Activated T-helper 9 cell treated with anti-CD3 and anti-CD28 coated beads, Interleukin-2, amount 50 U/mL, for 16 hours (primary cell): ENCODE measurements at regions not wholly inside any gene's neighbourhood (a gene's known extent, or its start where the extent isn't known, plus 50 kb on each side); places are given as distances from the start of the nearest gene placed in this dataset.
"Not testable (repeated sequence)": the region's sequence is repeated elsewhere in the genome, so short reads cannot be mapped to it uniquely, and the experiment has no call there.

ENCODE experiments used
- DNase-seq: peaks from one replicate; pipeline ENCODE4 v3.0.0-alpha.2; 2020; ENCODE audit warnings: low read depth

- DNase-seq = no peak
Observed at GRCh38 chr7:21317966-21318915, 109.6 kb upstream of the SP4 start.

- no peak for DNase-seq
Observed at GRCh38 chr7:21318916-21319270, 109.0 kb upstream of the SP4 start.

- no peak for DNase-seq
Observed at GRCh38 chr7:21326241-21326640, 101.6 kb upstream of the SP4 start.

DNA sequence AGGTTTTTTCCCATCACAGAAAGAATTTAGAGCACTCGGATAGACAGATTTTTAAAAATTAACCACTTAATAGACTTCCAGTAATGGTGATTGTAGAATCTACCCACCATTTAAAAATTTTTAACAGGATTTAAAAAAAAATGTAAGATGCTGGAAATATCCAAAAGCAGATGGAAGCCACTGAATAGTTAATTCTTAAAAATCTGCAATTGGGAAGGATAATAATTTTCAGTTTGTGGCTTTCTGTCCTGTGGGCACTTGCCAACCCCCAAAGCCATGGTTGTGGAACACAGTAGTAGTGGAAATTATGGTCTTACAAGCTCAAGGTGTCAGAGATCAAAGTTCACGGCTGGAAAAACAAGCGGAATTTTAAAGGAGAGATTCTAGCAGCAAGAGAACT, 101.0 kb upstream of the SP4 start:
- no peak for DNase-seq

GRCh38 chr7:21327422-21328409, 100.2 kb upstream of the SP4 start:
- no peak for DNase-seq

- DNase-seq = no peak
Observed at GRCh38 chr7:21330462-21331178, 97.3 kb upstream of the SP4 start.

GRCh38 chr7:21334906-21335305, 93.0 kb upstream of the SP4 start:
- DNase-seq = no peak

DNA sequence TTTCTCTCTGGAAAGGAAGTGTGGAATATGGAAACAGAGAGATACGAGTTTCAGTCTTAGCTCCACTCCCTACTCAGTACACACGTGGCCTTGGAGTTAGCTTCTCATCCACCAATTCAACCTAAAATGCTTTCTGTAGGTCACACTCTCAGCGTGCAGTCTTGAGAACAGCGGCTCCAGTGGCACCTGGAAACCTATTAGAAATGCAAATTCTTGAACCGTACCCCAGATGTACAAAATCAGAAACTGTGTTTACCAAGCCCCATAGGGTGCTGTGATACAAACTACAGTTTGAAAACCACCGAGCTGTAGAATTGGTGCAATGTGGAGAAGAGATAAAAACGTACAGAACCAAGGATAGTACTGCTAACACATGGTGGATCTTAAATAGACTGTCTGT, 91.1 kb upstream of the SP4 start:
- no peak for DNase-seq

DNA sequence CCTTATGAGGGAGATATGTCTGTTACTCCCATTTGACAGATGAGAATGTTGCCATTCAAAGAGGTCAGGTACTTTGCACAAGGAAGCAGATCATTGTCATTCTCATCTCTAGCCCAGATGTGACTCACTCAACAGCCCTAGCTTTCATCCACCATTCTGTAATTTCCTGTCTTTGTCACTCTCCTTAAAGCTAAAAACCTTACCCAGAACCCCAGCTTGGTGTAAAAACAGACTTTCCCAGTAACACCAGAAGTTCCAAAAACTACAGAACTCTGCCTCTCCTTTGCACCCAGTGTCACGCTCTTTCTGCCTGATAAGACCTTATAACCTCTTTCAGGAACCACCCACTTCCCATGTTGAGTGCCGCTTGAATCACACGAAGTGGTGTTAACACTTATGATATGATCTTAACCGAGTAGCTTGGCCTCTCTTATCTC, 89.1 kb upstream of the SP4 start:
- peak; percentile 36 for DNase-seq

- DNase-seq = not testable (repeated sequence)
Observed at GRCh38 chr7:21344900-21345299, 83.0 kb upstream of the SP4 start.

DNA sequence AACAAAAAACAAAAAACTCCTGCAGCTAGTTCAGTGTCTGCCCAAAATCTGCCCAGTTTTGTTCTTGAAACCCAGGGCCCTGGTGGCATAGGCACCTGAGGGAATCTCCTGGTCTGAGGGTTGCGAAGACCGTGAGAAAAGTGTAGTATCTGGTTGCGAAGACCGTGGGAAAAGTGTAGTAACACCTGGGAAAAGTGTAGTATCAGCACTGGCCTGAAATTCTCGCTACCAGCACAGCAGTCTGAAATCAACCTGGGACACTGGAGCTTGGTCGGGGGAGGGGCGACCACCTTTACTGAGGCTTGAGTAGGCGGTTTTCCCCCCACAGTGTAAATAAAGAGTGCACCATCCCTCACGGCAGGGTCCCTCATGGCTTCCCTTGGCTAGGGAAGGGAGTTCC, 82.5 kb upstream of the SP4 start:
- DNase-seq = no peak

GRCh38 chr7:21346297-21346696, 81.6 kb upstream of the SP4 start:
- DNase-seq = no peak

- no peak for DNase-seq
Observed at GRCh38 chr7:21352540-21353387, 75.1 kb upstream of the SP4 start.

DNA sequence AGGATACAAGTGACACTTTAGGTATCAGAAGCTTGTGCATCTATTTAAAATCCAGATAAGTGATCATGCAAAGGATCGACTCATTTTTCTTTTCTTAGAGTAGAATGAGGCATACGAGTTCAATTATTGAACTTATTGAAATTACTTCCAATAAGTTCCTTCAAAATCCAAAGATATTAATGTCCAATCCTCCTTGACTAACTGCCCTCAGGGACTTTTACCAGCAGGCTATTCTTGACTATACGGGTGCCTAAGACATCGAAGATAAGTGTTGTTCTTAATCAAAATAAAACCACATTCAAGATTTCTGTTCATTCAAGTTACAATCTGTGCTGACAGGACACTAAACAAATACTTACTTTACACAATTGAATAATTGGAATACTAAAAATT, 74.5 kb upstream of the SP4 start:
- DNase-seq = no peak

DNA sequence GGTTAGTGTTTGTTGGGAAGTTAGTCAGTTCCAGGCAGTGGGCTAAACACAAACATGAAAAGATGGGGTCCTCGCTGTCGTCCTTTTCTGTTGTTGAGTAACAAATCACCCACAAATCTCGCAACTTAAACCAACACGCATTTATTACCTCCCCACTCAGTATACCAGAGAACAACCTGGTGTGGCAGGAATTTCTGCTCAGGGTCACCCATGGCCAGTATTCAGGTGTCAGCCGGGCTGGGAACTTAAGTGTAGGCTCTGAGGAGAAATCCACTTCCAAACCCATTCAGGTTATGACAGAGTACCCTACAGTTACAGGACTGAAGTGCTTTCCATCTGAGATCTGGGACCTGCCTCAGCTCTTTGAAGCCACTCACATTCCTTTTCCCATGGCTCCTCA, 73.6 kb upstream of the SP4 start:
- DNase-seq = no peak

DNA sequence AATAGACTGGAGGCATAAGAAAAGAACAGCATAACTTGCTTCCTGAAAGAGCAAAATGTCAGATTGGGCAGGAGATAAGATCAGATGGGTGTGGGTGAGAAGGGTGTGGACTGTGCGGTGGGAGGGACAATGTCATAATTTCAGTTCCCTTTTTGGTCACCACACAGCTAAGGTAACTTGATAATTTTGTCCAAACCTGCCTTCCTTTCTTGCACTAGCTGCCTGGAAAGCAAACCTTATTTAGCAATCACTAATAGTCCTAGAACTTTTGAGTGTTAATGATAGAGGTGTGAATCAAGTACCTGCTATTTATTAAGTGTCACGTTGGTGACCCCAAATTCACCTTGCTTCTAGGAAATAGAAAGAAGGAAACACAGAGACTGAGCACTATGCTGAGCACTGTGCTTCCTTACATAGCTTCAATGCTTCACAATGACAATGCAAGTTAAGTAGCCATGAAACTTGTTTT, 72.4 kb upstream of the SP4 start:
- DNase-seq = peak; percentile 28

DNA sequence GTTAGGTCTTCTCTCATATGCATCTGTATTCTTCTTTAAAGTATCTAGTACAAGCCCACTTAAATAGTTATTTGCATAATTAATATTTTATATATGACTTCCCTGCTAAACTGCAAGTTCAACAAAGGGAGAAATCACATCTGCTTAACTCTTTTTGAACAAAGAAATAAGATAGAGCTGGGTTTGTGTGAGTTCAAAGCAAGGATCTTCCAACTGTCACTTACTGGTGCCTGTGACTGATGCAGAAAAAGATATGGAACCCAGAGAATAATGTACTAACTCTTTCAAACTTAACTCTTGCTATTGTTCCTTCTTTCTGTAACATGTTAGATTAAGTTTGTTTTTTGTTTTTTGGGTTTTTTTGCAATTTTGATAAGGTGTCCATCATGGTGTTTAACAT, 71.3 kb upstream of the SP4 start:
- no peak for DNase-seq

- no peak for DNase-seq
Observed at GRCh38 chr7:21357151-21358097, 70.5 kb upstream of the SP4 start.

- DNase-seq = no peak
Observed at GRCh38 chr7:21358648-21359047, 69.2 kb upstream of the SP4 start.

DNA sequence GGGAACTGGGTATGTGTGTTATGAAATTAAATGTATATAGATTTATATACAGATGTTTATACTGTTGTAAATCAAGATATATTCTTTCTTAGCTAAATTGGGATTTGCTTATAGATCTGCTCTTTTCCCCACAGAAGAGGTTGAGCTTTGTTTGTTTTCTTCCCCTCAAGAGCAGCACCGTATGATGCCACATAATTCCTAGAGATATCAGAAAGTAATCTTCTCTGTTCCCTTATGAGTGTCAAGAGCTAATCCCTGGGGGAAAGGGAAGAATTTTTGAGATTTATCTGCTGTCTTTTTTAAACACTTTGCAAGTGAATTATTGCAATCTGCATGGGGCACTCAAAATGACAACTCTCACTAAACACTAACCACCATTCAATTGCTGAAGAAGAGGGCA, 68.7 kb upstream of the SP4 start:
- no peak for DNase-seq
